CD8-positive, alpha-beta memory T cell (primary cell): ENCODE measurements at regions not wholly inside any gene's neighbourhood (a gene's known extent, or its start where the extent isn't known, plus 50 kb on each side); places are given as distances from the start of the nearest gene placed in this dataset.

Experiments
- CTCF ChIA-PET: fragments of 350-600 bp; sonication (Branson Sonifier 250); formaldehyde crosslinking; loops from one replicate; lab custom pipeline; 2021; ENCODE audit warnings: antibody characterized with exemption; lab: Charles Lee
- POLR2A ChIA-PET: fragments of 350-600 bp; sonication (Branson Sonifier 250); formaldehyde crosslinking; loops from one replicate; lab custom pipeline; 2021; ENCODE audit warnings: antibody characterized with exemption; lab: Charles Lee
- DNase-seq, 5 donors: peaks; one replicate each; pipeline versions ENCODE4 v3.0.0 to v3.0.0-alpha.2; 2020 to 2022; ENCODE audit warnings: mixed read lengths in 1 of 5
- H3K27ac ChIP-seq: one replicate; pipeline ENCODE4 v1.7.0; 2013; ENCODE audit warnings: low read depth, mild to moderate bottlenecking, low read length, moderate library complexity
- H3K27me3 ChIP-seq: 2 replicates; pipeline ENCODE4 v1.7.0; 2013; ENCODE audit warnings: low read length, mild to moderate bottlenecking; ENCODE audit not compliant: insufficient read depth, poor library complexity, severe bottlenecking
- H3K36me3 ChIP-seq: 2 replicates; pipeline ENCODE4 v1.7.0; 2013; ENCODE audit warnings: mild to moderate bottlenecking, low read length, moderate library complexity; ENCODE audit not compliant: insufficient read depth
- H3K4me1 ChIP-seq: 2 replicates; pipeline ENCODE4 v1.7.0; 2013; ENCODE audit warnings: mild to moderate bottlenecking, low read length, moderate library complexity; ENCODE audit not compliant: insufficient read depth
- H3K4me3 ChIP-seq: 2 replicates; pipeline ENCODE4 v1.7.0; 2013; ENCODE audit warnings: mild to moderate bottlenecking, low read length
- H3K9me3 ChIP-seq: 2 replicates; pipeline ENCODE4 v1.7.0; 2013; ENCODE audit warnings: mild to moderate bottlenecking, low read length
- H3K27ac Mint-ChIP-seq, 8 donors: one replicate each; pipeline ENCODE4 v1.8.0; 2020 to 2021; ENCODE audit warnings: mixed read lengths in 8 of 8, mild to moderate bottlenecking in 6 of 8, inconsistent platforms in 3 of 8, moderate library complexity in 3 of 8
- H3K27me3 Mint-ChIP-seq, 2 donors: one replicate each; pipeline ENCODE4 v1.8.0; 2020 to 2021; ENCODE audit warnings: mixed read lengths in 2 of 2, mild to moderate bottlenecking in 1 of 2, moderate library complexity in 1 of 2
- H3K36me3 Mint-ChIP-seq, 3 donors: one replicate each; pipeline ENCODE4 v1.8.0; 2020 to 2021; ENCODE audit warnings: mixed read lengths in 3 of 3, inconsistent platforms in 1 of 3, mild to moderate bottlenecking in 1 of 3
- H3K4me1 Mint-ChIP-seq, 3 donors: one replicate each; pipeline ENCODE4 v1.8.0; 2020 to 2021; ENCODE audit warnings: mixed read lengths in 3 of 3, inconsistent platforms in 1 of 3, mild to moderate bottlenecking in 1 of 3
- H3K4me3 Mint-ChIP-seq, 7 donors: one replicate each; pipeline ENCODE4 v1.8.0; 2020 to 2021; ENCODE audit warnings: mixed read lengths in 7 of 7, mild to moderate bottlenecking in 6 of 7, moderate library complexity in 4 of 7, inconsistent platforms in 2 of 7
- H3K9me3 Mint-ChIP-seq, 5 donors: one replicate each; pipeline ENCODE4 v1.8.0; 2020 to 2022; ENCODE audit warnings: mixed read lengths in 5 of 5, mild to moderate bottlenecking in 3 of 5, moderate library complexity in 2 of 5, inconsistent platforms in 1 of 5

DNA sequence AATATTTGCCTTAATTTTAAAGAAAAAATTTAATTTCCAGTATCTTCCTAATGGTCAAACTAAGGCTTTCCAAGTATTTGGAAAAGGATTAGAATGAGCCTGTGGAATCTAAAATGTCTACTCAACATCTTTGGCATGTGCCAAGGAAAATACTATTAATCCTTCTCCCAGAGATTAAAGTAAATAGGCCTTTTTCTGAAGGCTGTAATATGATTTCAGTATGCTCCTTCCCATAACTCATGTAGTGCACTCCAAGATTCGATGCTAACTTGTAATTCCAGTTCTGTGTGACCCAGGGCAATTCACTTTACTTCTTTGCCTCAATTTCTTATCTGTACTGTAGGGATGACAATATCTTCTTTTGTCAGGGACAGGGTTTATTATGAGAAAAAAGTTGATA is 196.9 kb downstream of the ZIC5 start:
- Histone ChIP-seq H3K4me1 (no peaks in the 10 kb centered on the region), H3K27ac (no peak overlapping the region), H3K4me3 (no peak overlapping the region), H3K36me3 (no peaks in the 10 kb centered on the region), H3K9me3 (no peaks in the 10 kb centered on the region), H3K27me3 (no peaks in the 10 kb centered on the region)
- Mint-ChIP-seq H3K27me3 (no peaks in the 10 kb centered on the region), H3K27ac (no peak overlapping the region), H3K9me3 (no peaks in the 10 kb centered on the region), H3K36me3 (peaks cover 17 to 31% (median 26%) of the 10 kb centered on the region in 3 donors), H3K4me3 (no peak overlapping the region), H3K4me1 (no peaks in the 10 kb centered on the region)
- POLR2A ChIA-PET: no interaction called here
- no peak for DNase-seq
- CTCF ChIA-PET: no interaction called here

DNA sequence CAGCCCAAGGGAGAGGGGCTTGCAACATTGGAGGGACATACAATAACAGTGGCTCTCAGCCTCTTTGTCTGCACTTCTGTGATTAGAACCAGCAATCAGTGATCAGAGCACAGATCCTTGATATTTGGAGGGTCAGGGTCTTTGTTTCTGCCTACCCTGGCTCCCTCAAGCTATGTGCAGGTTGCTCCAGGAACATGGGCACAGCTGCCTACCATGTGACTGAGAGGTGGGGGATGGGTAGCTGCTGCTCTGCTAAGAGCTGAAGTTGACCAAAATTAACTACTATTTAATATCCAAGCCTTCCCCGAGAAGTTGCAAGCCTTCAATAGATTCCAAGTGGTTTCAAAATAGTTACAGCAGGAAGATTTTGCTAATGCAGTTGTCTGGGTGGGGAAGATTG is 202.6 kb downstream of the ZIC5 start:
- H3K4me3 ChIP-seq: no peak overlapping the region
- H3K27me3 ChIP-seq: no peaks in the 10 kb centered on the region
- H3K36me3 ChIP-seq: no peaks in the 10 kb centered on the region
- CTCF ChIA-PET: no interaction called here
- Mint-ChIP-seq H3K4me1 (no peaks in the 10 kb centered on the region), H3K27ac (no peak overlapping the region), H3K27me3 (no peaks in the 10 kb centered on the region), H3K36me3 (peaks cover 12 to 62% (median 32%) of the 10 kb centered on the region in 3 donors), H3K4me3 (no peak overlapping the region), H3K9me3 (peaks cover 27 to 41% (median 37%) of the 10 kb centered on the region in 5 donors)
- peaks cover 3% of the 10 kb centered on the region for H3K9me3 ChIP-seq
- POLR2A ChIA-PET: no interaction called here
- no peaks in the 10 kb centered on the region for H3K4me1 ChIP-seq
- no peak overlapping the region for H3K27ac ChIP-seq
- DNase-seq: no peak

DNA sequence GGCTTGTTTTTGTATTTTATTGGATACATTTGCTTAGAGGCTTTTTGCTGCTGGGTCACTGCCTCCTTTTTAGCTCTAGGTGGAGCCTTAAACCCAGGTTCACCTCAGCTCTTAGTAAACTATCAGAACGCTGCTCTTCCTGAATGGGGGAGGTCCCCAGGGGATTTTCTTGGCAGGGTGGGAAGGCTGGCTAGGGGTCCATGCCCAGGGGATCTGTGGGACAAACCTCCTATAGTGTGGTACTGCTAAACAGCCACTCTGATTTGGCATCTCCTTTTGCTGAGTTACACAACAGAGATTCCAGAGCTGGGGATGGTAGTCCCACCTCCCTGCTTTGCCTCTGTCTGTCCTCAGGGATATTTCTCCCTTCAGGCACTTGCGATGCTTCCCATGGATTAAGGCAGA is 204.9 kb downstream of the ZIC5 start:
- peaks cover 39 to 65% (median 57%) of the 10 kb centered on the region in 5 donors for H3K9me3 Mint-ChIP-seq
- H3K4me3 ChIP-seq: no peak overlapping the region
- CTCF ChIA-PET: no interaction called here
- no peak overlapping the region for H3K4me3 Mint-ChIP-seq
- no peaks in the 10 kb centered on the region for H3K27me3 Mint-ChIP-seq
- H3K9me3 ChIP-seq: peaks cover 3% of the 10 kb centered on the region
- no peaks in the 10 kb centered on the region for H3K4me1 Mint-ChIP-seq
- H3K36me3 Mint-ChIP-seq: peaks cover 7 to 73% (median 33%) of the 10 kb centered on the region in 3 donors
- no peak overlapping the region for H3K27ac ChIP-seq
- no peaks in the 10 kb centered on the region for H3K27me3 ChIP-seq
- no peaks in the 10 kb centered on the region for H3K4me1 ChIP-seq
- POLR2A ChIA-PET: no interaction called here
- H3K36me3 ChIP-seq: no peaks in the 10 kb centered on the region
- H3K27ac Mint-ChIP-seq: no peak overlapping the region
- no peak for DNase-seq

DNA sequence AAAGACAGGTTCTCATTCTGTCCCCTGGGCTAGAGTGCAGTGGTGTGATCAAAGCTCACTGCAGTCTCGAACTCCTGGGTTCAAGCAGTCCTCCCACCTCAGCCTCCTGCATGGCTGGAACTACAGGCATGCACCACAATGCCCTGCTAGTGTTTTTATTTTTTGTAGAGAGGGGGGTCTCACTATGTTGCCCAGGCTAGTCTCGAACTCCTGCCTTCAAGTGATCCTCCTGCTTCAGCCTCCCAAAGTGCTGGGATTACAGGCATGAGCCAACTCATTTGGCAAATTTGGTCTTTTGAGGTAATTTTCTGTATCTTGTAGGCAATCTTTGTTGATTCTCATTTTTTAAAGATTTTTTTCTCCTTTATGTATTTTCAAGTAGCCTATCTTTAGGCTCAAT is 205.7 kb downstream of the ZIC5 start:
- Histone ChIP-seq H3K9me3 (peaks cover 3% of the 10 kb centered on the region), H3K4me1 (no peaks in the 10 kb centered on the region), H3K27ac (no peak overlapping the region), H3K27me3 (no peaks in the 10 kb centered on the region), H3K4me3 (no peak overlapping the region), H3K36me3 (no peaks in the 10 kb centered on the region)
- POLR2A ChIA-PET: no interaction called here
- Mint-ChIP-seq H3K36me3 (peaks cover 6 to 75% (median 34%) of the 10 kb centered on the region in 3 donors), H3K9me3 (peaks cover 39 to 71% (median 64%) of the 10 kb centered on the region in 5 donors), H3K4me1 (no peaks in the 10 kb centered on the region), H3K27me3 (no peaks in the 10 kb centered on the region), H3K27ac (no peak overlapping the region), H3K4me3 (no peak overlapping the region)
- CTCF ChIA-PET: interaction anchor here (0.7 kb wide), 1 partner anchor 58 kb away, joined by 3 read pairs; no protein-coding TSS in a partner anchor
- DNase-seq: no peak

DNA sequence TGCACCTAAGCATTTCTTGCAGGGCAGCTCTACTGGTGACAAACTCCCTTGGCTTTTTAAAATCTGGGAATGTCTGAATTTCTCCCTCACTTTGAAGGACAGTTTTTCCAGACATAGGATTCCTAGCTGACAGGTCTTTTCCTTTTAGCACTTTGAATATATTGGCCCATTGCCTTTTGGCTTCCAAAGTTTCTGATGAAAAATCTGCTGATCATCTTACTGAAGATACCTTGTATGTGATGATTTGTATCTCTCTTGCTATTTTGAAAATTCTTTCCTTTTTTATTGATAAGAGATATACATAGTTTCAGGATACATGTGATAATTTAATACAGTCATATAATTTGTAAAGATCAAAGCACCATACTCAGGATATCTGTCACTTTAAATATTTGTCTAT is 211.1 kb downstream of the ZIC5 start:
- no peak overlapping the region for H3K4me3 Mint-ChIP-seq
- H3K27ac Mint-ChIP-seq: peak overlapping the region in 1 of 8 donors; percentile 6
- no peaks in the 10 kb centered on the region for H3K27me3 Mint-ChIP-seq
- Histone ChIP-seq H3K9me3 (peaks cover 3% of the 10 kb centered on the region), H3K4me3 (no peak overlapping the region), H3K36me3 (no peaks in the 10 kb centered on the region), H3K27me3 (no peaks in the 10 kb centered on the region), H3K4me1 (no peaks in the 10 kb centered on the region), H3K27ac (no peak overlapping the region)
- CTCF ChIA-PET: no interaction called here
- H3K9me3 Mint-ChIP-seq: peaks cover 31 to 54% (median 49%) of the 10 kb centered on the region in 5 donors
- peaks cover 6 to 11% (median 6%) of the 10 kb centered on the region in 3 donors for H3K4me1 Mint-ChIP-seq
- peaks cover 8 to 65% (median 23%) of the 10 kb centered on the region in 3 donors for H3K36me3 Mint-ChIP-seq
- POLR2A ChIA-PET: no interaction called here
- DNase-seq: no peak

DNA sequence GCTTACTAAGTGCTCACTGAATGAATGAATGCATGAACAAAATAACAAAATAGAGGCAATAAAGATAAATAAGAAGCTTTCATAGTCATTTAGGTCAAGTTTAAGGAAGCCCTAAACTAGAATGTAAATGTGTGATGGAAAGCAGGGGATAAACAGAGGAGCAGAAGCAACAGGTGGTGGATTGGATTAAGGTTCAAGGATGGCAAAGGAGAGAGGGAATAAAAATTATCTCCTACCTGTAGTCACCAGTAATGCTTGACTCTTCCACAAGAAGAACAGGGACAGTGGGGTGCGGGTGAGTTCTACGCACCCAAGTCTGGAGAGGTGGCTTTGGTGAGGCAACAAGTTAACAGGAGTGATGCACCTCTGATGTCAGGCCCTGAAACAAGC is 212.4 kb downstream of the ZIC5 start:
- H3K4me3 ChIP-seq: no peak overlapping the region
- no peak overlapping the region for H3K27ac ChIP-seq
- no peak overlapping the region for H3K27ac Mint-ChIP-seq
- H3K36me3 Mint-ChIP-seq: peaks cover 8 to 55% (median 16%) of the 10 kb centered on the region in 3 donors
- H3K4me1 ChIP-seq: no peaks in the 10 kb centered on the region
- no peak for DNase-seq
- H3K4me1 Mint-ChIP-seq: peaks cover 6 to 11% (median 9%) of the 10 kb centered on the region in 3 donors
- ChIA-PET POLR2A (no interaction called here), CTCF (no interaction called here)
- H3K36me3 ChIP-seq: no peaks in the 10 kb centered on the region
- no peaks in the 10 kb centered on the region for H3K27me3 Mint-ChIP-seq
- no peaks in the 10 kb centered on the region for H3K27me3 ChIP-seq
- no peak overlapping the region for H3K4me3 Mint-ChIP-seq
- H3K9me3 Mint-ChIP-seq: peaks cover 22 to 43% (median 38%) of the 10 kb centered on the region in 5 donors
- no peaks in the 10 kb centered on the region for H3K9me3 ChIP-seq

DNA sequence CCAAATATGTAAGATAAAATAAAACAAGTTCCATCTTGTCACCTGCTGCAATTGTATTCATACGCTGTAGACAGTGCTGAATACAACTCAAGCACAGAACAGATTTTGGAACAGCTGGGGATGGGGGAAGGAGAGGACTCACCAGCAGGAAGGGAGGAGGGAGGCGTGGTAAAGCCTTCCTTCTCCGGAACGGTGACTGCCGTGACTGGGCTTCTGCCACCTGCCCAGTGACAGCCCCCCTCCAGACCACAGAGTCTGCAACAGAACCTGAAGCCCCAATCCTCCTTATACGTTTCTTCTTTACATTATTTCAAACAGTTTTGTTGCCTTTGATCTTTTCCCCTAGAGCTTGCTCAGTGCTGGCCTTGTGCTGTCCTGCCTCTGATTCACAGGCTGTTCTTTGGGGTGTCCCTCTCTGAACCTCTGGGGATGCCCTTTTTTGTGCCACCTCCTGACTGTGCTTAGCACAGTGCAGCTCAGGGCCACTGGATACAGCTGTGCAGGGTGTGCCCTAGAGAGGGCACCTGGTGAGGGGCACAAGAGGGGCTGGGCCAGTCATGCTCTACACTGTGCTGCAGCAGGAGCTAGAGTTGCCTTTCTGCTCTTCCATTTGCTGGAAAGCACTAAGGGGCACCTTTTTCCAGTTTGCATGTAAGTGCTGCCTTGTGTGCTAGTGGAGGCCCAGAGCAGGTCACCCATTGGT is 213.0 kb downstream of the ZIC5 start:
- H3K4me3 Mint-ChIP-seq: no peak overlapping the region
- H3K27me3 Mint-ChIP-seq: no peaks in the 10 kb centered on the region
- Histone ChIP-seq H3K27ac (no peak overlapping the region), H3K4me3 (no peak overlapping the region), H3K36me3 (no peaks in the 10 kb centered on the region), H3K27me3 (no peaks in the 10 kb centered on the region), H3K4me1 (no peaks in the 10 kb centered on the region), H3K9me3 (no peaks in the 10 kb centered on the region)
- H3K27ac Mint-ChIP-seq: no peak overlapping the region
- peaks cover 8 to 50% (median 12%) of the 10 kb centered on the region in 3 donors for H3K36me3 Mint-ChIP-seq
- POLR2A ChIA-PET: no interaction called here
- H3K4me1 Mint-ChIP-seq: peaks cover 6 to 11% (median 9%) of the 10 kb centered on the region in 3 donors
- CTCF ChIA-PET: no interaction called here
- no peak for DNase-seq
- H3K9me3 Mint-ChIP-seq: peaks cover 22 to 38% (median 34%) of the 10 kb centered on the region in 5 donors

DNA sequence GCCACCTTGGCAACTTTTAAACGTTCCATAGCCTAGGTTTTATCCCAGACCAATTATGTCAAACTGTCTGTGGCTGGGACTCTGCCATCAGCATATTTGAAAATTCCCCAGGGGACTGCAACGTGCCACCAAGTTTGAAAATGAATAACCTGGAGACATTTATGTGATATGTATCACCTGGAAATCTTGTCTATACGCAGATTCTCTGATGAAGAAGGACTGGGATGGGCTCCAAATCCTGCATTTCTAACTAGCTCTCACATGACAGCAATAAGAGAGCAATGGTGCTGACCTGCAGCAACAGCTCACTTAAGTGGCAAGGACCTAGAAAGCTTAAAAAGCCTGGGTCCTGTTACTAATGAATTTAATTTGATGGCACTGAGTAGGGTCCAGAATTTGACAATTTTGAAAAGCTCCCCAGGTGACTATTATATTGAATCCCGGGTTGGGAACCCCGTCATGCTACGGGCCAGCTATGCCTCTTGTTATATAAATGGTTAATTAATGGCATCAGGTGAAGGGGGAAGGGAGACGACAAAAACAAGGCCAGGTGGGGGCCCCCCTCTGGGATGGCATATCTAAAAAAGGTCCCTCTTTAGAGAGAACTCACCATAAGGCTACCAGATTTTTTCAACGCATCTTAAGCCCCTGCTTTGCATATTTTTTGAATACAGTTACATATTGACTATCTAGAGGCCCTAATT is 213.7 kb downstream of the ZIC5 start:
- Mint-ChIP-seq H3K9me3 (peaks cover 19 to 31% (median 27%) of the 10 kb centered on the region in 5 donors), H3K4me1 (peaks cover 6 to 15% (median 9%) of the 10 kb centered on the region in 3 donors), H3K27ac (peak overlapping the region in 1 of 8 donors; percentile 40), H3K27me3 (no peaks in the 10 kb centered on the region), H3K4me3 (no peak overlapping the region), H3K36me3 (peaks cover 10 to 46% (median 10%) of the 10 kb centered on the region in 3 donors)
- H3K27me3 ChIP-seq: no peaks in the 10 kb centered on the region
- H3K4me1 ChIP-seq: no peaks in the 10 kb centered on the region
- no peak overlapping the region for H3K4me3 ChIP-seq
- no peak for DNase-seq
- H3K9me3 ChIP-seq: no peaks in the 10 kb centered on the region
- ChIA-PET CTCF (no interaction called here), POLR2A (no interaction called here)
- H3K36me3 ChIP-seq: no peaks in the 10 kb centered on the region
- no peak overlapping the region for H3K27ac ChIP-seq
